ENCODE measurements at regions not wholly inside any gene's neighbourhood (a gene's known extent, or its start where the extent isn't known, plus 50 kb on each side); places are given as distances from the start of the nearest gene placed in this dataset.
"Not testable (repeated sequence)": the region's sequence is repeated elsewhere in the genome, so short reads cannot be mapped to it uniquely, and the experiment has no call there.

GRCh38 chr4:26015133-26015651 lies 101.2 kb downstream of the SMIM20 start:
- Histone ChIP-seq H3K27me3 (ENCODE audit: insufficient read depth, low read depth) (no peaks in the 10 kb centered on the region), H3K4me3 (IDR thresholded peaks at IDR 0.05; ENCODE audit: insufficient read depth, low read depth, low read length) (no peak overlapping the region), H3K27ac (no peak overlapping the region), H3K79me2 (ENCODE audit: insufficient read depth, low read depth) (no peaks in the 10 kb centered on the region), H3K4me2 (no peak overlapping the region), H3K4me1 (ENCODE audit: low read depth, poor library complexity, severe bottlenecking) (no peaks in the 10 kb centered on the region), H4K20me1 (ENCODE audit: insufficient read depth) (no peaks in the 10 kb centered on the region), H2AFZ (ENCODE audit: low read depth) (no peak overlapping the region), H3K9ac (no peak overlapping the region), H3K36me3 (ENCODE audit: insufficient read depth) (no peaks in the 10 kb centered on the region)
- TF ChIP-seq CTCF (conservative IDR thresholded peaks at IDR 0.05; ENCODE audit: low read depth, low read length): no peak

- Histone ChIP-seq H3K4me1 (ENCODE audit: low read depth, poor library complexity, severe bottlenecking) (no peaks in the 10 kb centered on the region), H3K27me3 (ENCODE audit: insufficient read depth, low read depth) (no peaks in the 10 kb centered on the region), H4K20me1 (ENCODE audit: insufficient read depth) (no peaks in the 10 kb centered on the region), H3K9ac (no peak overlapping the region), H3K27ac (no peak overlapping the region), H2AFZ (ENCODE audit: low read depth) (no peak overlapping the region), H3K4me2 (no peak overlapping the region), H3K4me3 (IDR thresholded peaks at IDR 0.05; ENCODE audit: insufficient read depth, low read depth, low read length) (no peak overlapping the region), H3K36me3 (ENCODE audit: insufficient read depth) (no peaks in the 10 kb centered on the region), H3K79me2 (ENCODE audit: insufficient read depth, low read depth) (no peaks in the 10 kb centered on the region)
- no peak for TF ChIP-seq CTCF (conservative IDR thresholded peaks at IDR 0.05; ENCODE audit: low read depth, low read length)
Observed at GRCh38 chr4:26015906-26016305, 101.9 kb downstream of the SMIM20 start.

GRCh38 chr4:26017531-26017930 lies 103.5 kb downstream of the SMIM20 start:
- no peaks in the 10 kb centered on the region for H4K20me1 ChIP-seq (ENCODE audit: insufficient read depth)
- no peak overlapping the region for H3K4me2 ChIP-seq
- H3K4me1 ChIP-seq (ENCODE audit: low read depth, poor library complexity, severe bottlenecking): no peaks in the 10 kb centered on the region
- H2AFZ ChIP-seq (ENCODE audit: low read depth): no peak overlapping the region
- H3K4me3 ChIP-seq (IDR thresholded peaks at IDR 0.05; ENCODE audit: insufficient read depth, low read depth, low read length): no peak overlapping the region
- no peaks in the 10 kb centered on the region for H3K36me3 ChIP-seq (ENCODE audit: insufficient read depth)
- H3K27me3 ChIP-seq (ENCODE audit: insufficient read depth, low read depth): no peaks in the 10 kb centered on the region
- H3K79me2 ChIP-seq (ENCODE audit: insufficient read depth, low read depth): no peaks in the 10 kb centered on the region
- no peak overlapping the region for H3K27ac ChIP-seq
- no peak for TF ChIP-seq CTCF (conservative IDR thresholded peaks at IDR 0.05; ENCODE audit: low read depth, low read length)
- H3K9ac ChIP-seq: no peak overlapping the region

- not testable (repeated sequence) for H3K79me2 ChIP-seq (ENCODE audit: insufficient read depth, low read depth); H2AFZ ChIP-seq (ENCODE audit: low read depth); H3K27me3 ChIP-seq (ENCODE audit: insufficient read depth, low read depth); H3K36me3 ChIP-seq (ENCODE audit: insufficient read depth); H4K20me1 ChIP-seq (ENCODE audit: insufficient read depth); H3K4me1 ChIP-seq (ENCODE audit: low read depth, poor library complexity, severe bottlenecking); H3K9ac ChIP-seq; H3K27ac ChIP-seq; H3K4me3 ChIP-seq (IDR thresholded peaks at IDR 0.05; ENCODE audit: insufficient read depth, low read depth, low read length); H3K4me2 ChIP-seq
Observed at GRCh38 chr4:26017961-26018700, 104.1 kb downstream of the SMIM20 start.

- Histone ChIP-seq H3K4me3 (IDR thresholded peaks at IDR 0.05; ENCODE audit: insufficient read depth, low read depth, low read length) (no peak overlapping the region), H3K4me2 (no peak overlapping the region), H4K20me1 (ENCODE audit: insufficient read depth) (no peaks in the 10 kb centered on the region), H3K27me3 (ENCODE audit: insufficient read depth, low read depth) (no peaks in the 10 kb centered on the region), H3K4me1 (ENCODE audit: low read depth, poor library complexity, severe bottlenecking) (no peaks in the 10 kb centered on the region), H3K9ac (no peak overlapping the region), H3K79me2 (ENCODE audit: insufficient read depth, low read depth) (no peaks in the 10 kb centered on the region), H3K36me3 (ENCODE audit: insufficient read depth) (no peaks in the 10 kb centered on the region), H3K27ac (no peak overlapping the region), H2AFZ (ENCODE audit: low read depth) (no peak overlapping the region)
- TF ChIP-seq CTCF (conservative IDR thresholded peaks at IDR 0.05; ENCODE audit: low read depth, low read length): no peak
Observed at GRCh38 chr4:26020083-26020668, 106.2 kb downstream of the SMIM20 start.

Data from KMS-11 (cell line).